Activated naive CD4-positive, alpha-beta T cell treated with anti-CD3 and anti-CD28 coated beads, Interleukin-2, amount 50 U/mL, for 72 hours (primary cell): ENCODE measurements at regions not wholly inside any gene's neighbourhood (a gene's known extent, or its start where the extent isn't known, plus 50 kb on each side); places are given as distances from the start of the nearest gene placed in this dataset.

ENCODE experiments used
- ATAC-seq, 2 donors: fragments of 150-1000 bp; cut with Tn5 transposase; 2 replicates each; pipeline ENCODE4 v1.10.0; 2021; ENCODE audit warnings: mild to moderate bottlenecking in 2 of 2, moderate library complexity in 2 of 2
- DNase-seq, 2 donors: peaks; one replicate each; pipeline ENCODE4 v3.0.0; 2021 to 2022; ENCODE audit warnings: low spot score in 2 of 2
- H3K27ac Mint-ChIP-seq, 2 donors: one replicate each; pipeline ENCODE4 v1.8.0; 2022; ENCODE audit warnings: mild to moderate bottlenecking in 2 of 2, mixed read lengths in 2 of 2
- H3K36me3 Mint-ChIP-seq, 2 donors: one replicate each; pipeline ENCODE4 v1.8.0; 2022; ENCODE audit warnings: mixed read lengths in 2 of 2
- H3K9me3 Mint-ChIP-seq, 2 donors: one replicate each; pipeline ENCODE4 v1.8.0; 2022; ENCODE audit warnings: mixed read lengths in 2 of 2

DNA sequence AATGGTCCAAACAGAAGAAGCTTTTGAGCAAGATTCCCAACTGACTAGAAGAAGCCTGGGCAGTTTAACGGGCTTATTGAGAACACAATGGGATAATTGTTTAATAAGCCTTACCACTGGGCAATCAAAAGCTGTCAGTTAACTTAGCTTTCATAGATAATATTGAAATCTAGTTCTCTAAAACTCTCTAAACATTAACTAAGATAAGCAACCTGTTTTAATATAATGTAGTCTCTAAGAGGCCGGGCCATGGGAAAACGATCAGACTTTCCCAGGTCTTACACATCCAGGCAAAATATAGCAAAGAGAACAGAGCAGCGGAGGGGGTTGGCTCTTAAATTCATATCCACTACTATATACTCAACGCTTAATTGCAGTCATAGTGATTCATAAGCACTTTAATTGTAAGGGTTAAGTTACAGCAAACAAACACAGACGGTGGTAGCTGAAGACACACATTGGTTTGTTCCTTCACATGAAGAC lies 128.0 kb upstream of the FAM83B start:
- ATAC-seq, result no peak
- H3K36me3 Mint-ChIP-seq, result no peaks in the 10 kb centered on the region
- H3K27ac Mint-ChIP-seq, result no peak overlapping the region

DNA sequence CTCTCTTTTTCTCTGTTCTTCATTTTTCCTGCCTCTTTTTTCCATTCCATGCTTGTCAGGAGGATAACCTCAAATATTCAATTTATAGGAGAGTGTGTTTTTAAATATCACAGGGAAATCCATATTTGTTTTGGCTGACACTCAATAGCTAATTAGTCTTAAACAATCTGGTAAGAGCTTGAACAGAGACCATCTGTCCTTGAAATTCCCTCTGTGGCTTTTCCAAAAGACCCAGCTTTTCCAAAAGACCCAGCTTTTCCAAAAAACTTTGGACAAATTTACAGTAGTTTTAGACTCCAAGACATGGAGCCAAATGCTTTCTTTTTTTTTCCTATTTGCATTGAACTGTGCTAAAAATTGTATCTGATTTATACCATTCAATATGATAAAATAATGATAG lies 127.4 kb upstream of the FAM83B start:
- Mint-ChIP-seq H3K27ac (no peak overlapping the region), H3K9me3 (peaks cover 4 to 5% of the 10 kb centered on the region in 2 donors), H3K36me3 (no peaks in the 10 kb centered on the region)
- DNase-seq, result no peak
- no peak for ATAC-seq

More for the DNA sequence above, 128.0 kb upstream of the FAM83B start:
- H3K9me3 Mint-ChIP-seq, result peaks cover 4 to 5% of the 10 kb centered on the region in 2 donors
- no peak for DNase-seq

DNA sequence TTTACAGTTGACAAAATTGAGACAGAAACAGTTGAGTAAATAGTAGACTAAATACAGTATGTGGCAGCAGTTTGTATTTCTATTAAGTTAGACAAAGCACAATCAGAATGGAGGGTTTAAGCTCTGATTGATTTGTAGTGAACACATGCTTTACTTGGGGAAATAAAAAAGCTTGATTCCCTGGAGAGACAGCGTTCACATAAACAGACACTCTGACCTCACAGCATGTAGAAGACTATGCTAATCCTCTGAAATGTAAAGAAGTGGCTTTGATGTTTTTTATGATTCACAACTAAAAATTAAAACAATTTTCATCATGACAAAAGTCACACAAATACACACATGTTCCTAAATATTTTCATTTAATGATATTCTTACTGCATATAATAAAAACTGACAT lies 126.9 kb upstream of the FAM83B start:
- ATAC-seq, result no peak
- peaks cover 4 to 5% of the 10 kb centered on the region in 2 donors for H3K9me3 Mint-ChIP-seq
- H3K36me3 Mint-ChIP-seq, result no peaks in the 10 kb centered on the region
- no peak overlapping the region for H3K27ac Mint-ChIP-seq
- no peak for DNase-seq

GRCh38 chr6:54722328-54722727 lies 124.2 kb upstream of the FAM83B start:
- Mint-ChIP-seq H3K27ac (no peak overlapping the region), H3K9me3 (peaks cover 5 to 7% of the 10 kb centered on the region in 2 donors), H3K36me3 (no peaks in the 10 kb centered on the region)
- DNase-seq (no peak), ATAC-seq (no peak)

DNA sequence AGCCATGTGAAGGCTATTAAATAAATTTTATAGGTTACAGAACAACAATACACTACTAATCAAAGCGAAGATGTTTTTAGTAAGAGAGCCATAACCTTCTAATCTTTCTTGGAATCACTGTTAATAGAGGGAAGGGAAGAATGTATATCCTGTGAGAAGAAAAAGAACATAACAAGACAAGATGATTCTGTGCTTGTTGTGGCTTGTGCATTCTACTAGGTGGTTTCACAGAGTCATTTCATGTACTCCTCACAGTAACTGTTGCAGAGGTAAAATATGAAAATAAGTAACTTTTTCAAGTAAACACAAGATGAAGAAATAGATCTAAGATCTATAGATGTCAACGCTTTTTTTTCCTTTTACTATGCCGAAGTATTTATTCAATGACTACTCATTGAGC lies 116.9 kb upstream of the FAM83B start:
- no peak for DNase-seq
- Mint-ChIP-seq H3K36me3 (no peaks in the 10 kb centered on the region), H3K27ac (no peak overlapping the region), H3K9me3 (peaks cover 11 to 19% of the 10 kb centered on the region in 2 donors)
- ATAC-seq, result no peak

GRCh38 chr6:54730767-54731630 lies 115.6 kb upstream of the FAM83B start:
- Mint-ChIP-seq H3K27ac (no peak overlapping the region), H3K9me3 (peaks cover 11 to 29% of the 10 kb centered on the region in 2 donors), H3K36me3 (no peaks in the 10 kb centered on the region)
- ATAC-seq, result no peak
- no peak for DNase-seq

DNA sequence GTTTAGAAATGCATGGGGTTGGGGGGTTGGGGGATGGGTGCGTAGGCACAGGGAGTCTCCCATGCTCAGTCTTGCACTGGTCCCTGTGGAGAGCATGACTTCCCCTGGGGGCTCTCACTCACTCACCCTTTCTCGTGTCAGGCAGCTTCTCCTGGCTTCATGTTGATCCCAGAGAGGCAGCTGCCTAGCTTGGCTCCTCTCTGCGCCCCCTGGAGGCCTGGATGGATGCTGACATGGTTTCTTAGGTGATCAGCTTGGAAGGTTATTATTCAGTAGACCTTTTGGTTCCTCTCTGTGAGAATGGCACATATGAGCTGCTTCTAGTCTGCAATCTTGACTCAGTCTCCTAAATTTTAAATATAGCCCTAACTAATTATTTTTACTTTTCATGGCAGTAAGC lies 109.3 kb upstream of the FAM83B start:
- DNase-seq (no peak), ATAC-seq (no peak)
- Mint-ChIP-seq H3K9me3 (peaks cover 10 to 30% of the 10 kb centered on the region in 2 donors), H3K27ac (no peak overlapping the region), H3K36me3 (no peaks in the 10 kb centered on the region)

DNA sequence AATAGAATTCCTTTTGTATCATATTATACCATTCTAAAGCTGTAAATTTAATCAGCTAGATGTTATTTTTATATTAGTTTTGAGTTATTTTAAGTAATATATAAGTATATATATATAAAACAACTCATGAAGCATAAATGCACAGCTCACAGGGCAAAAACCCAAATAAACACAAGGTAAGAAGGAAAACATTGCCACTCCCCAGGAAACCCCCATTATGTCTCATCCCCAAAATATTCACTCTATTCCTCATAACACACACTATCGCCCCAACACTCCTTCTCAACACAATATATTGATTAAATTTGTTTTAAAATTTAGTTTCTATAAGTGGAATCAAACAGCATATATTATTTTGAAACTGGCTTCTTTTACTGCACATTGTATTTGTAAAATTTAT lies 98.6 kb upstream of the FAM83B start:
- H3K36me3 Mint-ChIP-seq, result no peaks in the 10 kb centered on the region
- H3K27ac Mint-ChIP-seq, result no peak overlapping the region
- peaks cover 3 to 15% of the 10 kb centered on the region in 2 donors for H3K9me3 Mint-ChIP-seq
- DNase-seq, result no peak
- no peak for ATAC-seq

DNA sequence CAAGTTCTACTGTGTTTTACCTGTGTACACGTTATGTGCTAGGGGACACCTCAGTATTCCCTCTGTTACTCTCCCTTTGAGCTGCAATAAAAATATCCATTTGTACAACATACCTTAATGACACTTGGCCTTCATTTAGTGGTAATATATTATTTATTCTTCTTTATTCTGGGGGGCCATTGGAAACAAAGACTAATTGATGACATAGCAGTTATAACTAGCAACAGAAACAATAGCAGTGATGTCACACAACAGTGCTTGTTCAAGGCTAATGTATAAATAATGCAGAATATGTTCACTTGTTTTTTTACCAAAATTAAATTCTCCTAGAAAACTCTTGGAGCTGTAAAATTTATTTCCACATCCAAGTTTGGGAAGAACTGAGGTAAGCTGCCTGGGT lies 92.2 kb upstream of the FAM83B start:
- Mint-ChIP-seq H3K36me3 (no peaks in the 10 kb centered on the region), H3K27ac (no peak overlapping the region), H3K9me3 (peaks cover 0 to 3% of the 10 kb centered on the region in 2 donors)
- ATAC-seq (no peak), DNase-seq (no peak)

DNA sequence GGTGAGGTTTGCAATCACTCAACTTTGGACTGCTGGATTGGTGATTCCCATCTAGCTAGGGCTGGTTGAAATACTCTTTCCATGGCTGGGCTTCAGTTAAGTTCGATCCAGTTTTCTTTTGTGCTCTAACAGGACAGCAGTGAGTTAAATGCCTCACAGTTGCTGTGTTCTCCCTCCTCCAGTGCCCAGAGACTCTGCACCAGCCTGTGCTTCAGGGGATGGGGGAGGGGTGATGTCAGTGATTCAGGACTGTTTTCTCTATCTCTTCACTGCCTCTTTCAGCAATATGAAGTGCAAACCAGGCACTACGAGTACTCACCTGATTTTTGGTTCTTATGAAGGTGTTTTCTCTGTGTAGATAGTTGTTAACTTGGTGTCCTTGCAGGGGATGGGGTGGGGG lies 88.2 kb upstream of the FAM83B start:
- no peak for DNase-seq
- ATAC-seq, result no peak
- Mint-ChIP-seq H3K9me3 (peaks cover 7% of the 10 kb centered on the region in 2 donors), H3K27ac (no peak overlapping the region), H3K36me3 (no peaks in the 10 kb centered on the region)

- Mint-ChIP-seq H3K36me3 (no peaks in the 10 kb centered on the region), H3K27ac (no peak overlapping the region), H3K9me3 (peaks cover 6 to 8% of the 10 kb centered on the region in 2 donors)
- DNase-seq, result no peak
- ATAC-seq, result no peak
These were observed 78.1 kb upstream of the FAM83B start for GRCh38 chr6:54768494-54768893.

GRCh38 chr6:54770328-54770727 lies 76.2 kb upstream of the FAM83B start:
- peaks cover 0 to 8% of the 10 kb centered on the region in 2 donors for H3K9me3 Mint-ChIP-seq
- DNase-seq (no peak), ATAC-seq (no peak)
- no peak overlapping the region for H3K27ac Mint-ChIP-seq
- no peaks in the 10 kb centered on the region for H3K36me3 Mint-ChIP-seq

DNA sequence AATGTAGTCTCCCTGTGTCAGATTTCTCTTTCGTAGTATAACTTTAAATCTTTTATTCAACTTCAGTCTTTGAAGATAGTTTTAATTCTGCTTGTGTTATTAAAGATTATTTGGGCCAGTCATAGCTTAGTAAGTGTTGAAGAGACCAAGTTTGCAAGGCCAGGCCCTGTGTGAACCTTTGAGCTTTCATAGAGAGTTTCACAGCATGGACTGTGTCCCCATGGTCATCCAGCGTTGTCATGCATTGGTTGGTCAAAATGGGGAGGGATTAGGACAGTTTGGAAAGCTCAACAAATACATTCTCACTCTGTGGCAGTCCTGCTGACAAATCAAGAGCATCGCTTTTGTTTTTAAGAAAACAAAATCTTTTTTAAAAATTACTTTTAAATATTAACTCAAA lies 74.6 kb upstream of the FAM83B start:
- Mint-ChIP-seq H3K36me3 (no peaks in the 10 kb centered on the region), H3K27ac (no peak overlapping the region), H3K9me3 (peaks cover 0 to 8% of the 10 kb centered on the region in 2 donors)
- ATAC-seq, result no peak
- no peak for DNase-seq

DNA sequence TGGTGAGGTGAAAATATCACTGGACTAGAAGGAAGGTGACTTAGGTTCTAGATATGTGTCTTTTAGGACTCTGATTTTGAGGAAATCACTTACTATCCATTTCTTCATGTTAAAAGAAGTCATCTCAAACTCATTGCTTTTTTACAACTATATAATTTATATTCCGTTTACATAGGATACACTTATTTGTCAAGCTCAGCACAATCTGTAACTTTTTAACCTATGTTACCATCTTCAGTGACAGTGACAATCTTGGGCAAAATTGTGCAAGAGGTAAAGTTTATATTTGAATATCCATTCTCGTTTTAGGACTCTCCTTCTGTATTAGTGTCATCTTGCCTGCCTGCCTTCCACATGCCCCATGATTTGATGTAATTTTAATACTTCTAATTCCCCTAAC lies 74.0 kb upstream of the FAM83B start:
- Mint-ChIP-seq H3K9me3 (peaks cover 0 to 12% of the 10 kb centered on the region in 2 donors), H3K27ac (no peak overlapping the region), H3K36me3 (no peaks in the 10 kb centered on the region)
- no peak for DNase-seq
- ATAC-seq, result no peak

GRCh38 chr6:54775576-54775975 lies 71.0 kb upstream of the FAM83B start:
- peaks cover 0 to 5% of the 10 kb centered on the region in 2 donors for H3K9me3 Mint-ChIP-seq
- DNase-seq (no peak), ATAC-seq (no peak)
- no peaks in the 10 kb centered on the region for H3K36me3 Mint-ChIP-seq
- H3K27ac Mint-ChIP-seq, result no peak overlapping the region

DNA sequence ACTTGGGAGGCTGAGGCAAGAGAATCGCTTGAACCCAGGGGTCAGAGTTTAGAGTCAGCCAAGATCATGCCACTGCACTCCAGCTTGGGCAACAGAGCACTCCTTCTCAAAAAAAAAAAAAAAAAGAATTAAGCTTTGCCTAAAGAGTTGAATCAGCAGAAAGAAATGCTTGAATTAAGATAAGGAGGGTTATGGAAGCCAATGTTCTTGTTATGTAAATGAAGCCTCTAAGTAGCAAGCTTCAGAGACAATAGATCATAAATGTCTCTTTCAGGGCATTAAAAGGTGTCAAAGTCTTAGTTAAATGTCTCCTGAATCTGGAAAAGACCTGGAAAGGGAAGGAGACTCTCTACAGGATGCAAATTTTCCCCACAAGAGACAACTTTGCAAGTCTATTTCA lies 69.7 kb upstream of the FAM83B start:
- DNase-seq (no peak), ATAC-seq (no peak)
- no peaks in the 10 kb centered on the region for H3K36me3 Mint-ChIP-seq
- no peak overlapping the region for H3K27ac Mint-ChIP-seq
- peaks cover 0 to 5% of the 10 kb centered on the region in 2 donors for H3K9me3 Mint-ChIP-seq

- Mint-ChIP-seq H3K9me3 (peaks cover 5% of the 10 kb centered on the region in 2 donors), H3K27ac (no peak overlapping the region), H3K36me3 (no peaks in the 10 kb centered on the region)
- DNase-seq, result no peak
- ATAC-seq, result no peak
These were observed 67.8 kb upstream of the FAM83B start for GRCh38 chr6:54778731-54779130.

- DNase-seq (no peak), ATAC-seq (no peak)
- Mint-ChIP-seq H3K9me3 (peaks cover 5 to 7% of the 10 kb centered on the region in 2 donors), H3K36me3 (no peaks in the 10 kb centered on the region), H3K27ac (no peak overlapping the region)
These were observed 62.6 kb upstream of the FAM83B start for GRCh38 chr6:54784011-54784410.
